GM04503 (cell line): ENCODE measurements at regions not wholly inside any gene's neighbourhood (a gene's known extent, or its start where the extent isn't known, plus 50 kb on each side); places are given as distances from the start of the nearest gene placed in this dataset.
A peak's percentile ranks its signal among the peaks of the same experiment; 100 is the strongest.

Experiments used
- DNase-seq: peaks from one replicate; pipeline ENCODE4 v3.0.0-alpha.2; 2012; ENCODE audit warnings: low read depth

DNA sequence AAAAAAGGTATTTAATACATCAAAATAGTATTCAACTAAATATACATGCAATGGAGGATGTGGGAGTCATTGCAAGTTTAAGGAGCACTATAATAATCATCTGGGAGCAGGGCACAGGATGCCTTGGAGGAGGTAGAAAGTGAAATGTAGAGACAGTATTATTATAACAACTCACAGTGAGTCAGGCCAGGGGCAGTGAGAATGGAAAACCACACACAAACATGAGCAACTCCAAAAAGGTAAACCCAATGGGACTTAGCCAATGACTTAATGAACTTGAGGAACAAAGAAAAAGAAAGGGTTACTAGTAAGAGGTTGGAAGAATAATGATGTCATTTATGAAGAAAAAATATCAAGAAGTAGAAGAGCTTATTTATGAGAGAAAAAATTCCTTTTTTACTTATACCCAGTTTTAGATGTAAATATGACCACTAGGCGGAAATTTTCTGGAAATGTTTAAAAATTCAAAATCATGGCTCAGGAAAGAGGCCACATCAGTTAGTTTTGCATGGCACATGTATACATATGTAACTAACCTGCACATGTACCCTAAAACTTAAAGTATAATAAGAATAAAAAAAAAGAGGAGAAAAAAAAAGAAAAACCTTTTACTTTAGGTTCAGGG lies 389.3 kb downstream of the SUCLA2 start:
- DNase-seq: no peak

DNA sequence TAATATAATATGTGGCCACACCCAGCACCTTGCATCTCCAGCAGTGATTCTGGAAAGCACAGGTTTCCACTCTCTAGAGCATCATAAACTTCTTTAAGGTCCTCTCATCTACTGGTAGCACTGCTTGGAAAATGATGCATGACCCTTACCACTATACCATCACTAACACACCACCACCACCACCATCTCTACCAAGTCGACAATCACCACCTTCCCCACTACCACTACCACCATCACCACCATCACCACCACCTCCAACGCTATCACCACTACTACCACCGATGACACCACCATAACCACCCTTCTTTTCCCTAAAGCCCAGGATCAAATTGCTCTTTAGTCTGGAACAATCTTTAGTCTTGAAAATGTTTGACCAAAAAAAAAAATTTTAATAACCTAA lies 390.4 kb downstream of the SUCLA2 start:
- DNase-seq: no peak

DNA sequence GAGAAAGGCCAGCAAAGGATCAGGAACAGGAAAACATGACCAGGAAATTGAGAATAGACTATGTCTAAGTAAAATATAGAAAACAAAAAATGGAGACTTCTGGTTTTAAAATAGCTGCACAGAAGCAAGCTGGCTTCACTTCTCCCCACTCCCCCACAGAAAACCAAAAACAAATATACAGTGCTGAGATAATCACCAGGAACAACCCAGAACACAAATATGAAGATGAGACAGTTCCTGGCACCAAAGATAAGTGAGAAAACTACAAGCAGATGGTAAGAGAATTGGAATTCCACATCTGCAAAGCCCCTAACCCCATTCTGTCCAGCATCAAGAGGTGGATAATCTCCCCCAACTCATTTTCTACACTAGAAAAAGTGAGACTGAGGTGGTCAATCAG lies 397.7 kb downstream of the SUCLA2 start:
- no peak for DNase-seq

DNA sequence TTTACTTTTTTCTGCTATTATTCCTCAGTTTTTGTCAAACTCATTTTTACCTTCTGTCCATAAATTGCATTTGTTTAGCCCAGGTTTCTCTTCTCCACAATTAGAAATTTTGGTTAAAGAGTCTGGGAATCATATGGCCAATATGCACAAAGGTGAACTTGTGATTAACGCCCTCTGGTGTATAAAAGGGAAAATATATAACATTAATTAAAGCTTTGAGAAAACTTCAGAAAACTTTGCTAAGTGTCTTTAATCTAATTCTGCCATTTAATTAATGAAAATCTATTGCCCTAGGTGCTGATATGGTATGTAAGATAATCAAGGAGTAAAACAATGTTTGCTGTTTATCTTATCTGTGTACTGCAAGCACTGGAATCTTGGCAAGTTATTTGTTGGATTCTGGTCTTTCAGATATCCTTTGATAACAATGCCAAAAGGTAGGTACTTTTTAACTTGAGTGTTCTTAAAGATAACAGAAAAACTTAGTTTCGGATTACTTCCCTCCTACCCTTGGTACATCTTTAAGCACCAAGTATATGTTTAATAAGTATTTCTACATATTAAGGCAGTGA lies 402.6 kb downstream of the SUCLA2 start:
- DNase-seq: no peak

- DNase-seq: no peak
Measured at GRCh38 chr13:47594833-47595232, 406.2 kb downstream of the SUCLA2 start.

DNA sequence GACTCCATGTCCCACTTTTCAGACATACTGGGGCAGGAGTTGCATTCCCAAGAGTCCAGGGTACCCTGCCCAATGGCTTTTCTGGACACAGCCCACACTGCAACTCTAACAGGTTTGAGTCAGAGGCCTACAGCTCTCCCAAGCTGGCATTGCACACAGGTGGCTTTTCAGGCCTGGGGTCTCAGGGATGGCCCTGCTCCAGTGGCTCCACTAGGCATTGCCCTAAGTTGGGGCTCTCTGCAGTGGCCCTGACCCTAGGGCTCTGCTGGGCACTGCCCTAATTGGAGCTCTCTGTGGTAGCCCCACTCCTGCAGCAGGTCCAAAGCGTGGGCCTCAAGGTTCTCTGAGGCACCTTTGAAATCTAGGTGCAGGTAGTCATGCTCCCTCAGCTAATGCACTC lies 408.8 kb downstream of the SUCLA2 start:
- DNase-seq: no peak

DNA sequence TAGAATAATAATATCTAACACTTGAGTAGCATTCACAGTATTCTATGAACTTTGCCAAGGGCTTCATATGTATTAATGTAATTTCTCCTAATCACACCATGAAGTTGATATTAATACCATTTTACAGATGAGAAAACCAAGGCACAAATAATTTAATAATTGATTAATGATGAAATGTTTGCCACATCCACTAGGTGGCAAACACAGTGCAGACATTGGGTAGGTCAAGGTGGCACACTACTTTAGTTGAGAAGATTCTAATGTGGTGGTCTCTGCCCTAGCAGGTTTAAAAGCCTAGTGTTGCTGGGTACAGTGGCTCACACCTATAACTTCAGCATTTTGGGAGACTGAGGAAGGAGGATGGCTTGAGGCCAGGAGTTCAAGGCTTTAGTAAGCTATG lies 412.4 kb downstream of the SUCLA2 start:
- no peak for DNase-seq

DNA sequence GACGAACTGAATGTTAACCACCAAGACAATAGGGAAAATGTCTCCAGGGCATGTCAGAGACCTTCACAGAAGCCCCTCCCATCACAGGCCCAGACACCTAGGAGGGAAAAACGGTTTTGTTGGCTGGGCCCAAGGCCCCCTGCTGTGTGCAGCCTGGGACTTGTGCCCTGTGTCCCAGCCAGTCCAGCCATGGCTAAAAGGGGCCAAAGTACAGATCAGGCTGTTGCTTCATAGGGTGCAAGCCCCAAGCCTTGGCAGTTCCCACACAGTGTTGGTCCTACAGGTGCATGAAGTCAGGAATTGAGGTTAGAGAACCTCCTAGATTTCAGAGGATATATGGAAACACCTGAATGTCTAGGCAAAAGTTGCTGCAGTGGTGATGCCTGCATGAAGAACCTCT lies 428.7 kb downstream of the SUCLA2 start:
- no peak for DNase-seq

GRCh38 chr13:47564041-47564440 lies 437.0 kb downstream of the SUCLA2 start:
- no peak for DNase-seq

DNA sequence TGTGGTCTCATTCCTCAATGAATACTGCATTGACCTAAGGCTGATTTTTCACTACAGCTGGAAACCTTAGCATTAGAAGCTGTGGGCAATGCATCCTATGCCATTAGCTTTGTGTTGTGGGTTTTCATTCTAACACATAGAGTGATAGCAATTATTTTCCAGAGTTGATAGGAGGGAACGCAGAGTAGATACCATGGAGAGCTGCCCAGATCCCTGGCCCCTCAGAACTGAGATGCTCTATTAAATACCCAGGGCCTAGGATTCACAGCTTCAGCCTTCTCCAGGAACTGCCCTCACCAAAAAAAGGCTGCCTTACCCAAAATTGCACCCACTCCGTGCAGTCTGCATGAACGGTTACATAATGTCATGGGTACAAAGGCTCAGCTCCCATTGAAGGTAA lies 444.4 kb downstream of the SUCLA2 start:
- no peak for DNase-seq

- no peak for DNase-seq
Measured at GRCh38 chr13:47555235-47555634, 445.8 kb downstream of the SUCLA2 start.

DNA sequence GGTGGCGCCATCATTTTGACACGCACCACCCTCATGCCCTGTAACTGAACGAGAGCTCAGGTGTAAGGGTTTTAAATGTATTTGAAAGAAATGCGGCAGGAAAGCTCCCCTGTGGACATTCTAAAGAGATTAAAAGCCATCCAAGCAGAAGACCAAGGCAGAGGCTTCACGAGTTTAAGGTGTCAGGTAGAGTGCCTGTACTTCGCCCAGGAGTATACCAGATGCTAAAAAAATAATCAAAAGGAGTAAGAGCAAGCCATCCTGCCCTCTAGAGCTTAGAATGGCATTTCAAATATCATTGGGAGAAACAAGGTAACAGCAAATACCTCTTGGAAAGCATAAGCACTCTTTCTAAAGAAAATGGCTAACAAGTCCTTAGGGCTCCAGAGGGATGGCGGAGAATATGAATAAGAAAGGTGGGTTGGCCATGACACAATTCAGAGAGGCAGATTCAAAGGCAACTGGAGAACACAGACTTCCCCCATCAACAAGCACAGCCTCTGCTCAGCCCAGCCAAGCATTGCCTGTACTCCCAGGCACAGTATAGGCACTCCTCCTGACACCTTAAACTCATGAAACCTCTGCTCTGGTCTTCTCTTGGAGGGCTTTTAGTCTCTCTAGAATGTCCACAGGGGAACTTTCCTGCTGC lies 447.6 kb downstream of the SUCLA2 start:
- DNase-seq: no peak

GRCh38 chr13:47549219-47549752 lies 451.8 kb downstream of the SUCLA2 start:
- DNase-seq: no peak

- no peak for DNase-seq
Measured at GRCh38 chr13:47548294-47548840, 452.7 kb downstream of the SUCLA2 start.

DNA sequence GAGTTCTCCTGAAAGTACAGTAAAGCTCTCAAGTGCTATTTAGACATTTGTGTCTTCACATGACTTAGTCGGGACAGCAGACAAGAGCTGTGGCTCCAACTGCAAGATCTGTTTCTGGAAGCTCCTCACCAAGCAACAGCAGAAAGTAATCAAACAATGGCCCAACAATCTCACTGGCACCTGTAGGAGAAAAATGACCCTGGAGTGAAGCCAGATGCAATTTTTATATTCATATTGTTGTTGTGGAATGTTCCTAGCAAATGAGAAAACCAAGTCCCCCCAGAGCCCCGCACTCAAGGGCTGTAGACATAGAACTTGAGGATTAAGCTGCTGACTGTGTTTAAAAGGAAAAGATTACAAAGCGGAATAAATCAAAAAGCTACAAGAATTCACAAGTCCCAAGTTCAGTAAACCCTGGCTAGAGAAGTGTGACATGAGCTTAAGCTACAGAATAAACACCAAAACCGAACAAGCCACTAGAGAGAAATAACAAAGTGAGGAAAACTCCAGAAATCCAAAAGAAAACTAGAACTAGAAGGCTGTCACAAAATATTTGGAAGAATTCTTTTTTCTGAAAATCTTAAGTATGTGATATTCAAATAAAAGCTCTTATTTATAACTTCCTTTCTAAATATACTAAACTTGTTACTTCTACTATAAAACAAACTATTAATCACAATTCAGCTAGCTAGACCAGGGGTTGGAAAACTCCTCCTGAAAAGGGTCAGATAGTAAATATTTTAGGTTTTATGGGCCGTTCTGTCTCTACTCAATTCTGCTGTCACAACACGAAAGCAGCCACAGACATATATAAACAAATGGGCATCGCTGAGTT lies 454.5 kb downstream of the SUCLA2 start:
- DNase-seq: no peak

DNA sequence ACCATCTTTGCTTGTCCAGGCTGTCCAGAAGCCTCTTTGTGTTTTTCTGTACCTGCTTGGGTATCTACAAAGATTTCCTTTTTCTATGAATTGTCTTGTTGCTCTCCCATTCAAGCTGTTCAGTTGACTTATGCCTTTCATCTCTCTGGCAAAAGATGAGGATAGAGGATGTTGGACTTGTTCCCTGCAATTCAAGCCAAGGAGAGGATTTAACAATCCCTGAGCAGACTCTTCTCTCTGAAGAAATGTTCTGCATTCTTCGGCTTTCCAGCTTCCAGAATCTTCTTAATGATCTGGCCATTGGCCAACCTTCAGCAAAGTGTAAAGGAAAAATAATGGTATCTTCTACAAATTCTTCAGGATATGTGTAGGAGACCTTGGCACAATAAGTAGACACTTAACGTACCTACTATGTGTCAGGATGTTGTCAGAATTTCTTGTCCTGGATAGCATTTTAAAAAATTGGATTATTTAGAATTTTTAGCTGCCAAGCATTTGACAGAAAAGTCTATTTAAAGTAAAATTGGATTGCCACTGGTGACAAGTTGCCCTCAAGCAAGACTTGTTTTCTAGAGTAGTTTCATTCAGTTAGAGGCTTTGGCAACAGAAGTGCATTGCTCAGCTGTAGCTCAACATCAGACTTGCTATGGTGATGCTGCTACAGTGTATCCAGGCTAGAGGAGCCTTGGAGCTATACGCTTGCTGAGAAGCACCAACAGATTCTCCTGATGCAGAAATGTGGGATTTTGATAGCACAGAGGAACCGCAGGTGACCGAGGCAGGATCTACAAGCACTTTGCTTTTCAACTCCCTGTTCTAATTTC lies 455.7 kb downstream of the SUCLA2 start:
- peak; percentile 19 for DNase-seq

DNA sequence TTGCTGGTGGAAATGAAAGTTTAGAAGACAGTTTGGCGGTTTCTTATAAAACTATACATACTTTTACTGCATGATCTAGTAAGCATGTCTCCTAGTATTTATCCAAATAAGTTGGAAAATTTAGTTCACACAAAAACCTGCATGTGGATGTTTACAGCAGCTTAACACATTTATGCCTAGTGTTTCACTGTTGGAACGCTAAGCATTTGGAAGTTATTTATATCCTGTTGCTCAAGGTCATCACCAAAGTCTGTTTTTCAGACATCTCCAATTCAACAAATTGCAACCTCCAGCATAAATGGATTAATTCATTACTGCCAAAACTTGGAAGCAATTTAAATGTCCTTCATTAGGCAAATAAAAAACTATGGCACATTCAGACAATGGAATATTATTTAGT lies 461.8 kb downstream of the SUCLA2 start:
- peak; percentile 8 for DNase-seq

- DNase-seq: no peak
Measured at GRCh38 chr13:47523771-47524170, 477.3 kb downstream of the SUCLA2 start.

DNA sequence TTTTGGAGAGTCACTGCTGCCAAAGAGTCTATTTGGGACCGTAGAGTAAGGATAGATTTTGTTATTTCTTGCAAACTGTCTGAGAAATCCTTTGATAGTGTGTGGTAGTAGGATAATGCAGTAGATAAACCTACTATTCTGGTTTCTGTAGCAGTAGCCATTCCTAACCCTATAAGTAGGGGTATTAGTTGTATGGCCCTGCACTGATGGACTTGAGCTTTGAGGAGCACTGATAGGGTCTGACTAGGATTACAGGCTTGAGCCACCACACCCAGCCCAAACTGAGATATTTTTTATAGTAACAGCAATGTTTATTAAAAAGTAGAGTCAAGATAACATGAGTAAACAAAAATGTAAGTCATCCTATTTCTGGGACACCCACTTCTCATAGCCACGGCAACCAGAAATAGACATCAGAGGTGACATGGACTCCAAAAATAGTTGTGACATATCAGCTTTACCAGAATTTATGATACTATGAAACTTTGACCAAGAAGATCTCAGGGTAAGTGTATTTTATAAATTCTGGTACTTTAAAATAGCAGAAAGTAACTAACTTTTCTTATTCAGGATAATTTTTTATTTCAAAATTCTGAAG lies 479.1 kb downstream of the SUCLA2 start:
- no peak for DNase-seq

- DNase-seq: no peak
Measured at GRCh38 chr13:47519626-47520025, 481.4 kb downstream of the SUCLA2 start.

DNA sequence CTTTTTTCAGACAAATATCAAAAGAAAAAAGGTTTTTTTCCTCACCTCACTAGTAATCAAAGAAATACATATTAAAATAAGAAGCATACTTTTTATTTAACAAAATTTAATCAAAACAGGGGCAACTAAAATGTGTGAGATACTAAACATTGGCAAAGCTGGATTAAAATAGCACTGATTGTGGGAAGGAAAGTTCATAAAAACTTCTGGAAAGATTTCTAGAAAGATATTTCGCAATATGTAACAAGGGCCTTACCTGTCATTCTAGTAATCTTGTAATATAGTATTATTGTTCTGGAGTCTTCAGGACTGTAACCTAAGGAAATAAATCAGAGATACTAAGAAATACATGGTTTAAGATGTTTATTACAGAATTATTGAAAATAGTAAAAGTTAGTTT lies 482.5 kb downstream of the SUCLA2 start:
- no peak for DNase-seq
